ENCODE measurements at regions not wholly inside any gene's neighbourhood (a gene's known extent, or its start where the extent isn't known, plus 50 kb on each side); places are given as distances from the start of the nearest gene placed in this dataset.

GRCh38 chr3:161641287-161641686 lies 144.7 kb downstream of the OTOL1 start:
- Histone ChIP-seq H3K9me3 (ENCODE audit: control insufficient read depth, low read depth, low read length) (no peaks in the 10 kb centered on the region), H3K23ac (ENCODE audit: insufficient read length, low read depth, low read length) (no peak overlapping the region), H4K20me1 (ENCODE audit: control insufficient read depth, insufficient read depth, insufficient read length) (no peaks in the 10 kb centered on the region), H4K8ac (replicated peaks; ENCODE audit: insufficient read length, low read depth, low read length) (no peak overlapping the region), H3K4ac (ENCODE audit: low read depth, low read length) (no peak overlapping the region), H3K18ac (ENCODE audit: insufficient read length, low read depth, low read length) (no peak overlapping the region), H3K27ac (ENCODE audit: insufficient read length, low read depth, low read length) (no peak overlapping the region), H3K14ac (ENCODE audit: insufficient read depth, low read length) (no peak overlapping the region), H3K9ac (ENCODE audit: extremely low read depth, insufficient read length, low read length) (no peak overlapping the region), H2AFZ (ENCODE audit: low read length) (no peak overlapping the region), H3K4me1 (ENCODE audit: insufficient read depth, low read length) (no peaks in the 10 kb centered on the region; the same call in 1 of the 2 replicates), H3K79me1 (ENCODE audit: insufficient read depth, low read depth, low read length, poor library complexity, severe bottlenecking) (no peaks in the 10 kb centered on the region), H2BK120ac (ENCODE audit: low read depth, low read length, poor library complexity, severe bottlenecking) (no peak overlapping the region), H3K27me3 (ENCODE audit: insufficient read depth, low read length) (no peaks in the 10 kb centered on the region), H2BK5ac (ENCODE audit: insufficient read length, low read length) (no peak overlapping the region), H2AK5ac (ENCODE audit: insufficient read length, low read length) (no peak overlapping the region), H2BK20ac (ENCODE audit: low read depth, low read length, poor library complexity, severe bottlenecking) (no peak overlapping the region), H2BK15ac (ENCODE audit: low read depth, low read length) (no peak overlapping the region), H3K4me2 (ENCODE audit: insufficient read depth, insufficient read length, low read length) (no peak overlapping the region), H2BK12ac (ENCODE audit: insufficient read length, low read depth, low read length) (no peak overlapping the region), H3K23me2 (ENCODE audit: insufficient read length, low read depth, low read length, poor library complexity, severe bottlenecking) (no peaks in the 10 kb centered on the region), H4K91ac (ENCODE audit: insufficient read length, low read depth, low read length) (no peak overlapping the region), H3T11ph (ENCODE audit: low read length) (no peak overlapping the region), H4K5ac (ENCODE audit: insufficient read length, low read depth, low read length) (no peak overlapping the region), H3K79me2 (ENCODE audit: insufficient read depth, low read length) (no peaks in the 10 kb centered on the region), H3K56ac (ENCODE audit: insufficient read length, low read depth, low read length) (no peak overlapping the region)
- H3K36me3 Mint-ChIP-seq (ENCODE audit: insufficient read depth in 1 of 3, low read depth in 3 of 3) = no peaks in the 10 kb centered on the region
- H3K4me3 Mint-ChIP-seq = no peak overlapping the region
- 0 out of 5 replicates have a peak, but pooled peaks cover 0 to 2% of the 10 kb centered on the region in 2 experiments for H3K9me3 Mint-ChIP-seq
- H3K27me3 Mint-ChIP-seq (ENCODE audit: low read depth) = no peaks in the 10 kb centered on the region
- TF ChIP-seq, protein P1, sequence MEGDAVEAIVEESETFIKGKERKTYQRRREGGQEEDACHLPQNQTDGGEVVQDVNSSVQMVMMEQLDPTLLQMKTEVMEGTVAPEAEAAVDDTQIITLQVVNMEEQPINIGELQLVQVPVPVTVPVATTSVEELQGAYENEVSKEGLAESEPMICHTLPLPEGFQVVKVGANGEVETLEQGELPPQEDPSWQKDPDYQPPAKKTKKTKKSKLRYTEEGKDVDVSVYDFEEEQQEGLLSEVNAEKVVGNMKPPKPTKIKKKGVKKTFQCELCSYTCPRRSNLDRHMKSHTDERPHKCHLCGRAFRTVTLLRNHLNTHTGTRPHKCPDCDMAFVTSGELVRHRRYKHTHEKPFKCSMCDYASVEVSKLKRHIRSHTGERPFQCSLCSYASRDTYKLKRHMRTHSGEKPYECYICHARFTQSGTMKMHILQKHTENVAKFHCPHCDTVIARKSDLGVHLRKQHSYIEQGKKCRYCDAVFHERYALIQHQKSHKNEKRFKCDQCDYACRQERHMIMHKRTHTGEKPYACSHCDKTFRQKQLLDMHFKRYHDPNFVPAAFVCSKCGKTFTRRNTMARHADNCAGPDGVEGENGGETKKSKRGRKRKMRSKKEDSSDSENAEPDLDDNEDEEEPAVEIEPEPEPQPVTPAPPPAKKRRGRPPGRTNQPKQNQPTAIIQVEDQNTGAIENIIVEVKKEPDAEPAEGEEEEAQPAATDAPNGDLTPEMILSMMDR (conservative IDR thresholded peaks at IDR 0.05) = no peak
- DNase-seq = no peak
- H3K4me1 Mint-ChIP-seq = peaks cover 37 to 50% of the 10 kb centered on the region in 2 experiments
- no peak overlapping the region for H3K27ac Mint-ChIP-seq
- no CpG with 5 or more reads among the region's 1 CpG for WGBS (ENCODE audit: extremely low coverage, insufficient read length, low lambda C conversion rate)

Data from H9 (cell line).